GM20000 (cell line): ENCODE measurements at regions not wholly inside any gene's neighbourhood (a gene's known extent, or its start where the extent isn't known, plus 50 kb on each side); places are given as distances from the start of the nearest gene placed in this dataset.

Source experiments
- DNase-seq: peaks from one replicate; pipeline ENCODE4 v3.0.0; 2012; ENCODE audit warnings: low spot score
- CTCF ChIP-seq: IDR thresholded peaks from 2 replicates; pipeline ENCODE4 v1.5.1; 2012; ENCODE audit warnings: mild to moderate bottlenecking, control low read depth; ENCODE audit errors: extremely low read depth, missing control alignments

GRCh38 chr11:41622707-41623359, 163.4 kb upstream of the LRRC4C start:
- DNase-seq = no peak
- TF ChIP-seq CTCF = no peak

- DNase-seq = no peak
- no peak for TF ChIP-seq CTCF
Measured at GRCh38 chr11:41659985-41660384, 200.5 kb upstream of the LRRC4C start.

GRCh38 chr11:41660585-41660984, 201.1 kb upstream of the LRRC4C start:
- no peak for DNase-seq
- TF ChIP-seq CTCF = no peak

GRCh38 chr11:41665441-41666360, 206.2 kb upstream of the LRRC4C start:
- TF ChIP-seq CTCF = no peak
- DNase-seq = no peak

GRCh38 chr11:41666951-41667653, 207.7 kb upstream of the LRRC4C start:
- no peak for DNase-seq
- TF ChIP-seq CTCF = no peak

- TF ChIP-seq CTCF = no peak
- no peak for DNase-seq
Measured at GRCh38 chr11:41675205-41675604, 215.8 kb upstream of the LRRC4C start.

- DNase-seq = no peak
- TF ChIP-seq CTCF = no peak
Measured at GRCh38 chr11:41713030-41713429, 253.6 kb upstream of the LRRC4C start.
